ENCODE measurements at regions not wholly inside any gene's neighbourhood (a gene's known extent, or its start where the extent isn't known, plus 50 kb on each side); places are given as distances from the start of the nearest gene placed in this dataset.

DNA sequence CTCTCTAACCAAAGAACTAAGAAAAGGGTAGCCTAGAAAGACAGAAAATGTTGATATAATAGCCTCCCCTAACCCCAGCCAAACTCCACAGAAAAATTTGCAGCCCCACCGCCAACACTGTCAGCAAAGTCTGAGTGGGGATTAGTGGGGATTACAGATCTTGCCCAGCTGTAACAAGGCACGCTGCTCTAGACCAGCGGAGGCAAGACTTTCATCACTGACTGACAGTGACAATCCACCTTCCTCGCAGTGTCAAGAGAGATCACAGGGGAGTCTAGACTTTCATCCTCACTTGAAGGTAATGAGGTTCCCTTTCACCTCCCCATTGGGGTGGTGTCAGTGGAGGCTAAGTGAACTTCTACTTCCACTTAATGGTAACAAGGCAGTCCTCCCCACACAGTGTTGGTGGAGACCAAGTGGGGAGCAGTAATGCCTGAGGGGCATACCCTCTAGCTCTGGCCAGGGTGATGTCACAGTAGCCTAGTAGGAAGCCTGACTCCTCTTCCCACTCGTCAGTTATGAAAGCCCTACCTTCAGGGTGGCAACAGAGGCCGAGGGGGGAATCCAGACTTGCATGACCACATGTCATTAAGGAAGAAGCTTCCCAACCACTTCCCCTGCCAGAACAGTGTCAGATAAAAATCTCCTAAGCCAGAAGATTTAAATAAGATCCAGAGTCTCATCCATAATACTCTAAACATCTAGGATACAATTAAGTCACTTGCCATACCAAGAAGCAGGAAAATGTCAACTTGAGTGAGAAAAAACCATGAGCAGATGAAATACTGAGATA lies 91.7 kb upstream of the RASSF8 start:
- Histone ChIP-seq H3K4me3 (no peak overlapping the region), H3K27ac (no peak overlapping the region), H3K36me3 (no peaks in the 10 kb centered on the region), H3K9me3 (peaks cover 0 to 15% (median 4%) of the 10 kb centered on the region in 11 donors), H3K4me1 (no peaks in the 10 kb centered on the region), H3K27me3 (peaks cover 0 to 4% (median 0%) of the 10 kb centered on the region in 7 donors)
- WGBS, 2 donors = 73 to 75% methylated on average over 6 of the region's 6 CpGs
- DNase-seq (no peak), ATAC-seq (no peak)
- TF ChIP-seq, protein P1, sequence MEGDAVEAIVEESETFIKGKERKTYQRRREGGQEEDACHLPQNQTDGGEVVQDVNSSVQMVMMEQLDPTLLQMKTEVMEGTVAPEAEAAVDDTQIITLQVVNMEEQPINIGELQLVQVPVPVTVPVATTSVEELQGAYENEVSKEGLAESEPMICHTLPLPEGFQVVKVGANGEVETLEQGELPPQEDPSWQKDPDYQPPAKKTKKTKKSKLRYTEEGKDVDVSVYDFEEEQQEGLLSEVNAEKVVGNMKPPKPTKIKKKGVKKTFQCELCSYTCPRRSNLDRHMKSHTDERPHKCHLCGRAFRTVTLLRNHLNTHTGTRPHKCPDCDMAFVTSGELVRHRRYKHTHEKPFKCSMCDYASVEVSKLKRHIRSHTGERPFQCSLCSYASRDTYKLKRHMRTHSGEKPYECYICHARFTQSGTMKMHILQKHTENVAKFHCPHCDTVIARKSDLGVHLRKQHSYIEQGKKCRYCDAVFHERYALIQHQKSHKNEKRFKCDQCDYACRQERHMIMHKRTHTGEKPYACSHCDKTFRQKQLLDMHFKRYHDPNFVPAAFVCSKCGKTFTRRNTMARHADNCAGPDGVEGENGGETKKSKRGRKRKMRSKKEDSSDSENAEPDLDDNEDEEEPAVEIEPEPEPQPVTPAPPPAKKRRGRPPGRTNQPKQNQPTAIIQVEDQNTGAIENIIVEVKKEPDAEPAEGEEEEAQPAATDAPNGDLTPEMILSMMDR (IDR thresholded peaks at IDR 0.05) = no peak
- intact Hi-C loops (cut with DNase I) = no loop called here

DNA sequence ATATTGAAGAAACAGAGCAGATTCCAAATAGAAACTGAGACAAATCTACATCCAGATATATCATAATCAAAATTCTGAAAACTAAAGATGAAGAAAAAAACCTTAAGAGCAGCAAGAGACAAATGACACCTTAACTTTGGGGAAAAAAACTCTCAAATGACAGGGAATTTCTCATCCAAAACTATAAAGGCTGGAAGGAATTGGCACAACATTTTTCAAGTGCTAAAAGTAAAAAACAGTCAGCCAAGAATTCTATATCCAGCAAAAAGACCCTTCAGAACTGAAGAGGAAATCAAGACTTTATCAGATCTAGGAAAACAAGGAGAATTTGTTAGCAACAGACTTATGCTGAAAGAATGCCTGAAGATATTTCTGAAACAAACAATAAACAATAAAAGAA lies 90.3 kb upstream of the RASSF8 start:
- no peak for DNase-seq
- intact Hi-C loops (cut with DNase I) = no loop called here

DNA sequence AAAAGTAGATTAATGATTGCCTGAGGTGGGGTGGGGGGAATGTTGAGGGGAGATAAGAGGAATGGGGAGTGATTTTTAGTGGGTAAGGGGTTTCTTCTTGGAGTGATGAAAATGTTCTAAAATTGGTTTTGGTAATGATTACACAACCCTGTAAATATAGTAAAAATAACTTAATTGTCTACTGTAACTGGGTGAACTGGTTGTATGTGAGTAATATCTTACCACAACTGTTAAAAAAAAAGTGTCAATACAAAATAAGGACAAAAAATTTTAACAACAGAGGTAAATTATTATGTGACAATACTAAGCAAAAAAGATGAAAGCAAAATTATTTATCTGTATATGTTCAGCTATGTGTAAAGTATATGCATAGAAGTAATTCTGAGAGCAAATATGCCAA lies 86.3 kb upstream of the RASSF8 start:
- Histone ChIP-seq H3K27me3 (no peaks in the 10 kb centered on the region), H3K9me3 (peaks cover 0 to 15% (median 4%) of the 10 kb centered on the region in 11 donors), H3K4me3 (no peak overlapping the region), H3K36me3 (no peaks in the 10 kb centered on the region), H3K27ac (no peak overlapping the region), H3K4me1 (no peaks in the 10 kb centered on the region)
- no peak for ATAC-seq
- DNase-seq = no peak
- TF ChIP-seq, protein P1 (IDR thresholded peaks at IDR 0.05) = no peak
- intact Hi-C loops (cut with DNase I) = no loop called here

More for the DNA sequence above, 90.3 kb upstream of the RASSF8 start:
- Histone ChIP-seq H3K27ac (no peak overlapping the region), H3K36me3 (no peaks in the 10 kb centered on the region), H3K27me3 (peaks cover 0 to 3% (median 0%) of the 10 kb centered on the region in 7 donors), H3K4me1 (no peaks in the 10 kb centered on the region), H3K9me3 (peaks cover 0 to 15% (median 4%) of the 10 kb centered on the region in 11 donors), H3K4me3 (no peak overlapping the region)
- no peak for ATAC-seq
- TF ChIP-seq, protein P1 (IDR thresholded peaks at IDR 0.05) = no peak

DNA sequence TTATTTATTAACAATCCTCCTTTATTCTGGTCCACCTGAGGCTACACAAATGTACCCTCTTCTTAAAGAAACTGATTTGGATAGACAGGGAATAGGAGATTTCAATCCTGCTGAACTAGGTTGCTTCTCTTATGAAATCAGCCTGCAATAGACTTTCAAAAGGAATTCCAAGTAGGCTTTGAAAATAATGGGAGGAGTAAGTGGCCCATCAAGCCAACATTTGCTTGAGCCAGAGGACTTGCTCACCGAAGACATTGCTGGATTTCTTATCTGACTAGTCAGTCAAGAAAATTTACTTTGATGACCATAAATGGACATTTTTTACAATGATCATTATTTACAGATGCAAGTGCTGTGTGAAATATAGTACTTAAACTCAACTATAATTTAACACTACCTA lies 82.8 kb upstream of the RASSF8 start:
- Histone ChIP-seq H3K4me1 (no peaks in the 10 kb centered on the region), H3K27me3 (no peaks in the 10 kb centered on the region), H3K36me3 (no peaks in the 10 kb centered on the region), H3K4me3 (no peak overlapping the region), H3K27ac (no peak overlapping the region), H3K9me3 (no peaks in the 10 kb centered on the region)
- TF ChIP-seq, protein P1 (IDR thresholded peaks at IDR 0.05) = no peak
- intact Hi-C loops (cut with DNase I) = no loop called here
- no peak for ATAC-seq
- DNase-seq = no peak
- WGBS, 2 donors = 21 to 41% methylated on average over 1 of the region's 1 CpG
